Panc1 (cell line): ENCODE measurements at regions not wholly inside any gene's neighbourhood (a gene's known extent, or its start where the extent isn't known, plus 50 kb on each side); places are given as distances from the start of the nearest gene placed in this dataset.
"Not testable (repeated sequence)": the region's sequence is repeated elsewhere in the genome, so short reads cannot be mapped to it uniquely, and the experiment has no call there.

ENCODE experiments used
- ATAC-seq: fragments of 200-7000 bp; cut with Tn5 transposase; 2 replicates; pipeline ENCODE4 v1.9.1; 2020; ENCODE audit warnings: mild to moderate bottlenecking, moderate library complexity
- BruUV-seq: library from RNA; stranded (reverse); fragments of 400-500 nt; replicated peaks from 2 replicates; lab custom pipeline; 2021; lab: Mats Ljungman, UMichigan
- CTCF ChIA-PET: fragments of 300-600 bp; sonication (Branson Sonifier 250); formaldehyde crosslinking; loops from one replicate; lab custom pipeline; 2022; ENCODE audit warnings: antibody characterized with exemption; lab: Charles Lee
- POLR2A ChIA-PET: fragments of 300-600 bp; sonication (Branson Sonifier 250); formaldehyde crosslinking; loops from one replicate; lab custom pipeline; 2022; ENCODE audit warnings: antibody characterized with exemption; lab: Charles Lee
- DNase-seq: peaks from one replicate; pipeline ENCODE4 v3.0.0-alpha.2; 2010; ENCODE audit warnings: low read depth, low spot score
- H3K27ac ChIP-seq: 2 replicates; pipeline ENCODE4 v1.5.1; 2011; ENCODE audit warnings: mild to moderate bottlenecking, low read length, inconsistent platforms
- H3K27me3 ChIP-seq: fragments of 200-500 bp; sonication (Bioruptor generic); 2 replicates; pipeline ENCODE4 v1.6.0; 2014; ENCODE audit warnings: low read length, inconsistent platforms; ENCODE audit not compliant: control insufficient read depth, insufficient read depth
- H3K36me3 ChIP-seq: fragments of 200-500 bp; sonication (Bioruptor generic); 2 replicates; pipeline ENCODE4 v1.5.1; 2014; ENCODE audit warnings: inconsistent platforms, mild to moderate bottlenecking, low read length, moderate library complexity; ENCODE audit not compliant: control insufficient read depth, insufficient read depth
- H3K4me1 ChIP-seq: 2 replicates; pipeline ENCODE4 v1.5.1; 2011; ENCODE audit warnings: inconsistent platforms, mild to moderate bottlenecking, low read length, moderate library complexity; ENCODE audit not compliant: control insufficient read depth, insufficient read depth
- H3K4me3 ChIP-seq, 2 experiments: 2 replicates each; pipeline ENCODE4 v1.5.1; 2011 to 2012; ENCODE audit warnings: low read depth in 2 of 2, low read length in 2 of 2, mild to moderate bottlenecking in 2 of 2, inconsistent platforms in 1 of 2, moderate library complexity in 1 of 2
- H3K9me3 ChIP-seq: fragments of 200-500 bp; sonication (Bioruptor generic); 2 replicates; pipeline ENCODE4 v1.5.1; 2014; ENCODE audit warnings: low read depth, mild to moderate bottlenecking, inconsistent platforms, low read length, moderate library complexity; ENCODE audit not compliant: control insufficient read depth, insufficient read depth
- POLR2AphosphoS5 ChIP-seq: IDR thresholded peaks from 2 replicates; pipeline ENCODE4 v1.6.1; 2012; ENCODE audit warnings: mild to moderate bottlenecking, low read depth, low read length, moderate library complexity
- SIN3A ChIP-seq: IDR thresholded peaks from 2 replicates; pipeline ENCODE4 v1.6.1; 2012; ENCODE audit warnings: low read depth, mild to moderate bottlenecking, low read length, moderate library complexity, borderline replicate concordance; ENCODE audit not compliant: insufficient read depth
- TCF7L2 ChIP-seq: IDR thresholded peaks from 2 replicates; pipeline ENCODE4 v1.6.1; 2011; ENCODE audit warnings: mild to moderate bottlenecking, low read depth, low read length, inconsistent platforms
- in situ Hi-C: cut with HindIII; loops from 2 replicates; pipeline ENCODE4 v1.10.0; 2016; ENCODE audit warnings: low sequenced_read_pairs, low pct_unique_long_range_greater_than_20kb
- intact Hi-C: fragments of 100-400 bp; cut with micrococcal nuclease; formaldehyde crosslinking; loops from one replicate; pipeline ENCODE4 v1.10.0; 2022; ENCODE audit not compliant: unreplicated experiment
- TF ChIP-seq, protein P1 (sequence below): fragments of 450-650 bp; IDR thresholded peaks from 2 replicates; pipeline ENCODE4 v1.5.1; 2017; ENCODE audit warnings: mild to moderate bottlenecking
- TF ChIP-seq, protein P2 (sequence below), 2 experiments: IDR thresholded peaks; 2 replicates each; pipeline ENCODE4 v1.6.1; 2011 to 2012; ENCODE audit warnings: low read depth in 2 of 2, control low read depth in 1 of 2, low read length in 1 of 2, mild to moderate bottlenecking in 1 of 2, moderate library complexity in 1 of 2; ENCODE audit not compliant: insufficient read depth in 1 of 2

DNA sequence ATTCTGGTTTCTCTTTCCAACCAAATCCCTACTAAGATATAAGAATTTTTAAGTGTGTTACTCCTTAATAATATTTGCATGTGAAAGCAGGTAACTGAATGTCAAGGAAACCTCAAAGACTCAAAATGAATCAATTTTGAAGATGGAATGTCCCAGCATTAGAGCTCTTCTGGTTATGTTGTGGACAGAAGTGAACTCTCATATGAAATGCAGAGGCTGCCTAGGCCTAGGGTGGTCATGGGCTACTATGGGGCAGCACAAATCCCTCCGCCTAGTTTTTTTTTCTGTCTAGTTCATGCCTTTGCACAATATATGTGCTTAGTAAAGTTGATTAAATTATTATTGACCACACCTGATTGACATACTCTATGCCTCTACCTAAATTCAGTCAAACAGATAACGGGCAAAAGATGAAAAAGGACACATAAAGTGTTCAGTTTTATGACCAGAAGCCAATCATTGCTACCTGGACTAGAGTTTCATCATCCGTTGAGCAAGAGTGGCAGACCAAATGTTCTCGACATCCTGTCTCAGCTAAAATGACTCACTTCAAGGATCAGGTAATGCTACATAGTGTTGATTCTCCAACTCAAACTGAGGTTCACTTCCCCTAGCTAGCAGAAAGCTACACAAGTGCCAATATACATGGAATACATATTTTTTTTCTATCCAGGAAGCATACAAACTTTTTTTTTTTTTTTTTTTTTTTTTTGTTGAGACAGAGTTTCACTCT, 1211.4 kb downstream of the VRK1 start:
- H3K27ac ChIP-seq, result no peak overlapping the region
- in situ Hi-C loops (no loop called here), intact Hi-C loops (no loop called here)
- ATAC-seq (no peak), DNase-seq (no peak)
- H3K27me3 ChIP-seq, result no peaks in the 10 kb centered on the region
- ChIA-PET CTCF (no interaction called here), POLR2A (no interaction called here)
- H3K9me3 ChIP-seq, result no peaks in the 10 kb centered on the region
- H3K4me3 ChIP-seq, result no peak overlapping the region
- H3K4me1 ChIP-seq, result no peaks in the 10 kb centered on the region
- BruUV-seq, result no TSS peak
- no peaks in the 10 kb centered on the region for H3K36me3 ChIP-seq
- TF ChIP-seq, protein P1, sequence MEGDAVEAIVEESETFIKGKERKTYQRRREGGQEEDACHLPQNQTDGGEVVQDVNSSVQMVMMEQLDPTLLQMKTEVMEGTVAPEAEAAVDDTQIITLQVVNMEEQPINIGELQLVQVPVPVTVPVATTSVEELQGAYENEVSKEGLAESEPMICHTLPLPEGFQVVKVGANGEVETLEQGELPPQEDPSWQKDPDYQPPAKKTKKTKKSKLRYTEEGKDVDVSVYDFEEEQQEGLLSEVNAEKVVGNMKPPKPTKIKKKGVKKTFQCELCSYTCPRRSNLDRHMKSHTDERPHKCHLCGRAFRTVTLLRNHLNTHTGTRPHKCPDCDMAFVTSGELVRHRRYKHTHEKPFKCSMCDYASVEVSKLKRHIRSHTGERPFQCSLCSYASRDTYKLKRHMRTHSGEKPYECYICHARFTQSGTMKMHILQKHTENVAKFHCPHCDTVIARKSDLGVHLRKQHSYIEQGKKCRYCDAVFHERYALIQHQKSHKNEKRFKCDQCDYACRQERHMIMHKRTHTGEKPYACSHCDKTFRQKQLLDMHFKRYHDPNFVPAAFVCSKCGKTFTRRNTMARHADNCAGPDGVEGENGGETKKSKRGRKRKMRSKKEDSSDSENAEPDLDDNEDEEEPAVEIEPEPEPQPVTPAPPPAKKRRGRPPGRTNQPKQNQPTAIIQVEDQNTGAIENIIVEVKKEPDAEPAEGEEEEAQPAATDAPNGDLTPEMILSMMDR, result no peak
- TF ChIP-seq, protein P2, sequence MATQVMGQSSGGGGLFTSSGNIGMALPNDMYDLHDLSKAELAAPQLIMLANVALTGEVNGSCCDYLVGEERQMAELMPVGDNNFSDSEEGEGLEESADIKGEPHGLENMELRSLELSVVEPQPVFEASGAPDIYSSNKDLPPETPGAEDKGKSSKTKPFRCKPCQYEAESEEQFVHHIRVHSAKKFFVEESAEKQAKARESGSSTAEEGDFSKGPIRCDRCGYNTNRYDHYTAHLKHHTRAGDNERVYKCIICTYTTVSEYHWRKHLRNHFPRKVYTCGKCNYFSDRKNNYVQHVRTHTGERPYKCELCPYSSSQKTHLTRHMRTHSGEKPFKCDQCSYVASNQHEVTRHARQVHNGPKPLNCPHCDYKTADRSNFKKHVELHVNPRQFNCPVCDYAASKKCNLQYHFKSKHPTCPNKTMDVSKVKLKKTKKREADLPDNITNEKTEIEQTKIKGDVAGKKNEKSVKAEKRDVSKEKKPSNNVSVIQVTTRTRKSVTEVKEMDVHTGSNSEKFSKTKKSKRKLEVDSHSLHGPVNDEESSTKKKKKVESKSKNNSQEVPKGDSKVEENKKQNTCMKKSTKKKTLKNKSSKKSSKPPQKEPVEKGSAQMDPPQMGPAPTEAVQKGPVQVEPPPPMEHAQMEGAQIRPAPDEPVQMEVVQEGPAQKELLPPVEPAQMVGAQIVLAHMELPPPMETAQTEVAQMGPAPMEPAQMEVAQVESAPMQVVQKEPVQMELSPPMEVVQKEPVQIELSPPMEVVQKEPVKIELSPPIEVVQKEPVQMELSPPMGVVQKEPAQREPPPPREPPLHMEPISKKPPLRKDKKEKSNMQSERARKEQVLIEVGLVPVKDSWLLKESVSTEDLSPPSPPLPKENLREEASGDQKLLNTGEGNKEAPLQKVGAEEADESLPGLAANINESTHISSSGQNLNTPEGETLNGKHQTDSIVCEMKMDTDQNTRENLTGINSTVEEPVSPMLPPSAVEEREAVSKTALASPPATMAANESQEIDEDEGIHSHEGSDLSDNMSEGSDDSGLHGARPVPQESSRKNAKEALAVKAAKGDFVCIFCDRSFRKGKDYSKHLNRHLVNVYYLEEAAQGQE (IDR thresholded peaks at IDR 0.05; ENCODE audit: insufficient read depth in 1 of 2, low read depth in 2 of 2, low read length in 1 of 2), result no peak
- TF ChIP-seq POLR2AphosphoS5, result no peak
- TF ChIP-seq TCF7L2, result no peak

DNA sequence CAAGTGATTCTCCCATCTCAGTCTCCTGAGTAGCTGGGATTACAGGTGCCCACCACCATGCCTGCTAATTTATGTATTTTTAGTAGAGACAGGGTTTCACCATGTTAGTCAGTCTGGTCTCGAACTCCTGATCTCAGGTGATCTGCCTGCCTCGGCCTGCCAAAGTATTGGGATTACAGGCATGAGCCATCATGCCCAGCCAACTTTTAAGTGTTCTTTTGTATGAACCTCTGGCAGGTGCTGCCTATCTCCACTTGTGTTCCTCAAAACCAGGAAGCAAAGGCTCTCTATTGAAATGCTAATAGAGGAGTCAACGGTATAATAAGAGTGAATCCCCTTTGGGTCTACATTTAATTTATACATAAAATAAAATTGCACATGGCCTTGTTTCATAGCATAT, 1212.0 kb downstream of the VRK1 start:
- POLR2A ChIA-PET, H3K27ac ChIP-seq, H3K36me3 ChIP-seq, in situ Hi-C loops, H3K9me3 ChIP-seq, H3K27me3 ChIP-seq, intact Hi-C loops, BruUV-seq, ATAC-seq, H3K4me1 ChIP-seq, H3K4me3 ChIP-seq, CTCF ChIA-PET, DNase-seq: not testable (repeated sequence)

DNA sequence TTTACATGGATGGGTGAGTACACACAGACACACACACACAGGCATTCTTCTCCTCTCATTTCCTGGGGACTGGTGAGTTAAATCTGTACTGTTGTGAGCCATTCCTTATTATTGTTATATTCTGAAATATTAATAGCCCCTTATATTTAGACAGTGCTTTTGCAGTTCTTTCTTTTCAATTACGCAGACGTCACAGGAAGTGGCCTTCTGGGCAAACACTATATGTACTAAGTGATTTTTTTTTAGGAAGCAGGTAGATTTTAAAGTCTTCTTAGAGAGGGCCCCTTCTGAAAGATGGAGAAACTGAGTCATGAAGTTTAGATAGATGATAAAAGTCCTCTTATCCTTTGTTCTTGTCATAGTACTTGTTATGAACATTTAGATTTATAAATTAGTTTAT, 1213.6 kb downstream of the VRK1 start:
- Histone ChIP-seq H3K27me3 (no peaks in the 10 kb centered on the region), H3K9me3 (no peaks in the 10 kb centered on the region), H3K27ac (no peak overlapping the region), H3K4me1 (no peaks in the 10 kb centered on the region), H3K36me3 (no peaks in the 10 kb centered on the region), H3K4me3 (no peak overlapping the region)
- ChIA-PET CTCF (no interaction called here), POLR2A (no interaction called here)
- in situ Hi-C loops, result no loop called here
- DNase-seq (no peak), ATAC-seq (no peak)
- TF ChIP-seq SIN3A, result no peak
- intact Hi-C loops, result no loop called here
- BruUV-seq, result no TSS peak
